Natural killer cell (primary cell): ENCODE measurements at regions not wholly inside any gene's neighbourhood (a gene's known extent, or its start where the extent isn't known, plus 50 kb on each side); places are given as distances from the start of the nearest gene placed in this dataset.
"Not testable (repeated sequence)": the region's sequence is repeated elsewhere in the genome, so short reads cannot be mapped to it uniquely, and the experiment has no call there.

Experiments
- ATAC-seq, 3 donors: fragments of 150-1000 bp in 2 of 3; fragments of 200-7000 bp in 1 of 3; cut with Tn5 transposase; 1 replicate in 1 of 3; 2 replicates in 2 of 3; pipeline ENCODE4 v1.10.0; 2021; ENCODE audit warnings: mild to moderate bottlenecking in 2 of 3, moderate library complexity in 2 of 3
- DNase-seq, 2 donors: peaks; one replicate each; pipeline versions ENCODE4 v3.0.0 to v3.0.0-alpha.2; 2013 to 2021; ENCODE audit warnings: mixed read lengths in 1 of 2
- H3K27ac ChIP-seq: one replicate; pipeline ENCODE4 v1.5.1; 2013; ENCODE audit warnings: mild to moderate bottlenecking, low read length
- H3K27me3 ChIP-seq: one replicate; pipeline ENCODE4 v1.6.1; 2013; ENCODE audit warnings: low read length; ENCODE audit not compliant: control insufficient read depth, insufficient read depth
- H3K36me3 ChIP-seq: one replicate; pipeline ENCODE4 v1.6.1; 2013; ENCODE audit warnings: low read length; ENCODE audit not compliant: control insufficient read depth, insufficient read depth
- H3K4me1 ChIP-seq: one replicate; pipeline ENCODE4 v1.6.1; 2013; ENCODE audit warnings: low read length; ENCODE audit not compliant: control insufficient read depth, insufficient read depth
- H3K4me3 ChIP-seq: one replicate; pipeline ENCODE4 v1.5.1; 2013; ENCODE audit warnings: low read length
- H3K9me3 ChIP-seq: one replicate; pipeline ENCODE4 v1.6.1; 2013; ENCODE audit warnings: low read length; ENCODE audit not compliant: control insufficient read depth, insufficient read depth
- H3K27ac Mint-ChIP-seq, 2 donors: one replicate each; pipeline ENCODE4 v1.8.0; 2022; ENCODE audit warnings: mild to moderate bottlenecking in 2 of 2, mixed read lengths in 2 of 2, moderate library complexity in 1 of 2
- H3K27me3 Mint-ChIP-seq, 2 donors: one replicate each; pipeline ENCODE4 v1.8.0; 2022; ENCODE audit warnings: low read depth in 2 of 2, mixed read lengths in 2 of 2
- H3K36me3 Mint-ChIP-seq: one replicate; pipeline ENCODE4 v1.8.0; 2022; ENCODE audit warnings: mixed read lengths
- H3K4me1 Mint-ChIP-seq, 2 donors: one replicate each; pipeline ENCODE4 v1.8.0; 2022; ENCODE audit warnings: mixed read lengths in 2 of 2
- H3K4me3 Mint-ChIP-seq: one replicate; pipeline ENCODE4 v1.8.0; 2022; ENCODE audit warnings: mild to moderate bottlenecking, moderate library complexity, mixed read lengths
- H3K9me3 Mint-ChIP-seq, 2 donors: one replicate each; pipeline ENCODE4 v1.8.0; 2022; ENCODE audit warnings: mixed read lengths in 2 of 2
- CTCF ChIP-seq: fragments of 200-600 bp; IDR thresholded peaks from one replicate; pipeline ENCODE4 v1.8.0; 2022; ENCODE audit warnings: antibody characterized with exemption
- WGBS: methylation state at CpG from one replicate; pipeline ENCODE4 v1.1.7; 2013; ENCODE audit warnings: missing lambda C conversion rate; ENCODE audit not compliant: insufficient coverage; 5-methylcytosine and 5-hydroxymethylcytosine counted together
- intact Hi-C: fragments of 100-400 bp; cut with micrococcal nuclease; formaldehyde crosslinking; loops from one replicate; pipeline ENCODE4 v1.14.2; 2022

GRCh38 chr18:6566338-6566911, 151.7 kb upstream of the L3MBTL4 start:
- DNase-seq (no peak), ATAC-seq (no peak)
- Histone ChIP-seq H3K4me3 (no peak overlapping the region), H3K9me3 (no peaks in the 10 kb centered on the region), H3K27ac (no peak overlapping the region), H3K36me3 (no peaks in the 10 kb centered on the region), H3K4me1 (no peaks in the 10 kb centered on the region), H3K27me3 (no peaks in the 10 kb centered on the region)
- Mint-ChIP-seq H3K27ac (no peak overlapping the region), H3K9me3 (no peaks in the 10 kb centered on the region), H3K4me1 (no peaks in the 10 kb centered on the region), H3K27me3 (no peaks in the 10 kb centered on the region), H3K4me3 (no peak overlapping the region), H3K36me3 (no peaks in the 10 kb centered on the region)
- intact Hi-C loops, result no loop called here
- 45% methylated on average over 2 of the region's 3 CpGs for WGBS
- TF ChIP-seq CTCF, result no peak

GRCh38 chr18:6569813-6570212, 155.1 kb upstream of the L3MBTL4 start:
- no peak for TF ChIP-seq CTCF
- Histone ChIP-seq H3K36me3 (no peaks in the 10 kb centered on the region), H3K27me3 (no peaks in the 10 kb centered on the region), H3K9me3 (no peaks in the 10 kb centered on the region), H3K4me1 (no peaks in the 10 kb centered on the region), H3K27ac (no peak overlapping the region), H3K4me3 (no peak overlapping the region)
- Mint-ChIP-seq H3K9me3 (no peaks in the 10 kb centered on the region), H3K27ac (no peak overlapping the region), H3K4me1 (no peaks in the 10 kb centered on the region), H3K36me3 (no peaks in the 10 kb centered on the region), H3K4me3 (no peak overlapping the region), H3K27me3 (no peaks in the 10 kb centered on the region)
- ATAC-seq, result no peak
- intact Hi-C loops, result no loop called here
- WGBS, result 37% methylated on average over 2 of the region's 2 CpGs
- no peak for DNase-seq

GRCh38 chr18:6570581-6571238, 156.0 kb upstream of the L3MBTL4 start:
- H3K27ac ChIP-seq, result no peak overlapping the region
- Mint-ChIP-seq H3K36me3 (no peaks in the 10 kb centered on the region), H3K4me3 (no peak overlapping the region), H3K9me3 (no peaks in the 10 kb centered on the region), H3K27ac (no peak overlapping the region), H3K27me3 (no peaks in the 10 kb centered on the region), H3K4me1 (no peaks in the 10 kb centered on the region)
- WGBS, result 74% methylated on average over 2 of the region's 4 CpGs
- no peak for DNase-seq
- no peak for ATAC-seq
- H3K27me3 ChIP-seq, result no peaks in the 10 kb centered on the region
- no peak overlapping the region for H3K4me3 ChIP-seq
- H3K36me3 ChIP-seq, result no peaks in the 10 kb centered on the region
- TF ChIP-seq CTCF, result no peak
- intact Hi-C loops, result no loop called here
- H3K4me1 ChIP-seq, result no peaks in the 10 kb centered on the region
- no peaks in the 10 kb centered on the region for H3K9me3 ChIP-seq

- Histone ChIP-seq H3K27ac (no peak overlapping the region), H3K27me3 (no peaks in the 10 kb centered on the region), H3K4me3 (no peak overlapping the region), H3K4me1 (no peaks in the 10 kb centered on the region), H3K9me3 (no peaks in the 10 kb centered on the region), H3K36me3 (no peaks in the 10 kb centered on the region)
- H3K4me3 Mint-ChIP-seq, result no peak overlapping the region
- ATAC-seq, result peak in 1 of 3 donors; percentile 21
- no peak for TF ChIP-seq CTCF
- intact Hi-C loops, result no loop called here
- no peaks in the 10 kb centered on the region for H3K27me3 Mint-ChIP-seq
- H3K9me3 Mint-ChIP-seq, result no peaks in the 10 kb centered on the region
- no peak overlapping the region for H3K27ac Mint-ChIP-seq
- DNase-seq, result no peak
- no peaks in the 10 kb centered on the region for H3K36me3 Mint-ChIP-seq
- WGBS, result 92% methylated on average over 3 of the region's 3 CpGs
- no peaks in the 10 kb centered on the region for H3K4me1 Mint-ChIP-seq
Measured at GRCh38 chr18:6571239-6571602, 156.5 kb upstream of the L3MBTL4 start.

- H3K27me3 Mint-ChIP-seq, H3K27me3 ChIP-seq, intact Hi-C loops, H3K36me3 Mint-ChIP-seq, H3K27ac Mint-ChIP-seq, H3K9me3 Mint-ChIP-seq, ATAC-seq, H3K4me1 Mint-ChIP-seq, H3K9me3 ChIP-seq, H3K4me1 ChIP-seq, H3K36me3 ChIP-seq, DNase-seq, H3K4me3 Mint-ChIP-seq, H3K27ac ChIP-seq, H3K4me3 ChIP-seq: not testable (repeated sequence)
- 95% methylated on average over 6 of the region's 7 CpGs for WGBS
Measured at GRCh38 chr18:6572192-6572591, 157.3 kb upstream of the ARHGAP28 start.
